HEK293 (cell line): ENCODE measurements at regions not wholly inside any gene's neighbourhood (a gene's known extent, or its start where the extent isn't known, plus 50 kb on each side); places are given as distances from the start of the nearest gene placed in this dataset.

Experiments
- CTCF ChIA-PET: fragments of 350-600 bp; formaldehyde crosslinking; extraction: SDS; loops from one replicate; lab custom pipeline; 2021; ENCODE audit warnings: antibody characterized with exemption; lab: Yijun Ruan, JAX
- POLR2A ChIA-PET: fragments of 300-600 bp; formaldehyde crosslinking; extraction: SDS; loops from one replicate; lab custom pipeline; 2020; ENCODE audit warnings: antibody characterized with exemption, inconsistent platforms; lab: Yijun Ruan, JAX
- H3K27ac ChIP-seq: fragments of 200-500 bp; sonication (Bioruptor generic); 2 replicates; pipeline ENCODE4 v1.5.1; 2014; ENCODE audit warnings: low read depth, low read length, control low read depth, inconsistent platforms; ENCODE audit errors: extremely low read depth
- H3K36me3 ChIP-seq, 2 experiments: fragments of 200-500 bp in 1 of 2; sonication (Bioruptor generic) in 1 of 2; 1 replicate in 1 of 2; 2 replicates in 1 of 2; pipeline ENCODE4 v1.5.1; 2014 to 2017; ENCODE audit warnings: inconsistent platforms in 2 of 2, low read length in 2 of 2; ENCODE audit not compliant: control insufficient read depth in 2 of 2, insufficient read depth in 1 of 2
- H3K4me1 ChIP-seq: fragments of 200-500 bp; sonication (Bioruptor generic); 2 replicates; pipeline ENCODE4 v1.5.1; 2014; ENCODE audit warnings: mild to moderate bottlenecking, low read length, inconsistent platforms; ENCODE audit not compliant: control insufficient read depth, insufficient read depth
- H3K4me3 ChIP-seq: 2 replicates; pipeline ENCODE4 v1.5.1; 2011; ENCODE audit warnings: low read depth, mild to moderate bottlenecking, control low read depth, low read length, moderate library complexity
- H3K9me3 ChIP-seq: fragments of 200-500 bp; sonication (Bioruptor generic); 2 replicates; pipeline ENCODE4 v1.5.1; 2014; ENCODE audit warnings: low read depth, low read length, inconsistent platforms; ENCODE audit not compliant: control insufficient read depth, insufficient read depth
- ATF2 ChIP-seq: fragments of 450-650 bp; formaldehyde crosslinking; IDR thresholded peaks from 2 replicates; pipeline ENCODE4 v1.5.1; 2016; ENCODE audit warnings: missing biosample characterization, missing genetic modification characterization, low read depth
- BCL11A ChIP-seq: fragments of 450-650 bp; formaldehyde crosslinking; IDR thresholded peaks from 2 replicates; pipeline ENCODE4 v1.5.1; 2016; ENCODE audit warnings: low read depth, missing biosample characterization, missing genetic modification characterization
- GLI4 ChIP-seq: fragments of 450-650 bp; formaldehyde crosslinking; IDR thresholded peaks from 2 replicates; pipeline ENCODE4 v1.5.1; 2016; ENCODE audit warnings: missing biosample characterization, missing genetic modification characterization
- GLIS1 ChIP-seq: fragments of 450-650 bp; formaldehyde crosslinking; IDR thresholded peaks from 2 replicates; pipeline ENCODE4 v1.5.1; 2016; ENCODE audit warnings: missing biosample characterization, missing genetic modification characterization
- MEIS1 ChIP-seq: sonication (generic); formaldehyde crosslinking; IDR thresholded peaks from 2 replicates; pipeline ENCODE4 v1.8.1; 2022; ENCODE audit warnings: missing genetic modification reagents, mild to moderate bottlenecking, borderline replicate concordance
- MYNN ChIP-seq: fragments of 450-650 bp; formaldehyde crosslinking; IDR thresholded peaks from 2 replicates; pipeline ENCODE4 v1.5.1; 2016; ENCODE audit warnings: missing biosample characterization, missing genetic modification characterization, borderline replicate concordance
- TSHZ1 ChIP-seq: fragments of 450-650 bp; formaldehyde crosslinking; IDR thresholded peaks from 2 replicates; pipeline ENCODE4 v1.5.1; 2016; ENCODE audit warnings: missing biosample characterization, missing genetic modification characterization, borderline replicate concordance
- ZNF114 ChIP-seq: fragments of 450-650 bp; formaldehyde crosslinking; IDR thresholded peaks from 2 replicates; pipeline ENCODE4 v1.5.0; 2017; ENCODE audit warnings: missing biosample characterization, missing genetic modification characterization
- ZNF140 ChIP-seq: fragments of 450-650 bp; formaldehyde crosslinking; IDR thresholded peaks from 2 replicates; pipeline ENCODE4 v1.5.1; 2016; ENCODE audit warnings: missing biosample characterization, missing genetic modification characterization
- ZNF155 ChIP-seq: fragments of 450-650 bp; formaldehyde crosslinking; IDR thresholded peaks from 2 replicates; pipeline ENCODE4 v1.5.1; 2016; ENCODE audit warnings: missing biosample characterization, missing genetic modification characterization
- ZNF202 ChIP-seq: fragments of 450-650 bp; formaldehyde crosslinking; IDR thresholded peaks from 2 replicates; pipeline ENCODE4 v1.5.1; 2016; ENCODE audit warnings: missing biosample characterization, missing genetic modification characterization, borderline replicate concordance
- ZNF366 ChIP-seq: fragments of 450-650 bp; formaldehyde crosslinking; conservative IDR thresholded peaks from 2 replicates; pipeline ENCODE4 v1.5.1; 2016; ENCODE audit warnings: missing biosample characterization, missing genetic modification characterization
- ZNF580 ChIP-seq: fragments of 450-650 bp; formaldehyde crosslinking; IDR thresholded peaks from 2 replicates; pipeline ENCODE4 v1.5.1; 2016; ENCODE audit warnings: missing biosample characterization, missing genetic modification characterization
- ZNF692 ChIP-seq: fragments of 450-650 bp; formaldehyde crosslinking; IDR thresholded peaks from 2 replicates; pipeline ENCODE4 v1.5.1; 2016; ENCODE audit warnings: missing biosample characterization, missing genetic modification characterization
- ZNF747 ChIP-seq: fragments of 450-650 bp; formaldehyde crosslinking; IDR thresholded peaks from 2 replicates; pipeline ENCODE4 v1.5.1; 2016; ENCODE audit warnings: missing biosample characterization, missing genetic modification characterization
- ZSCAN23 ChIP-seq: fragments of 450-650 bp; formaldehyde crosslinking; IDR thresholded peaks from 2 replicates; pipeline ENCODE4 v1.5.1; 2016; ENCODE audit warnings: missing biosample characterization, missing genetic modification characterization
- TF ChIP-seq, protein P1 (sequence below): sonication (generic); formaldehyde crosslinking; IDR thresholded peaks from 2 replicates; pipeline ENCODE4 v1.8.1; 2022; ENCODE audit warnings: mild to moderate bottlenecking, moderate library complexity, missing genetic modification reagents
- TF ChIP-seq, protein P2 (sequence below): fragments of 450-650 bp; formaldehyde crosslinking; IDR thresholded peaks from 2 replicates; pipeline ENCODE4 v1.5.1; 2017; ENCODE audit warnings: missing biosample characterization, missing genetic modification characterization
- TF ChIP-seq, protein P3 (sequence below): fragments of 450-650 bp; formaldehyde crosslinking; IDR thresholded peaks from 2 replicates; pipeline ENCODE4 v1.5.1; 2016; ENCODE audit warnings: missing biosample characterization, missing genetic modification characterization

DNA sequence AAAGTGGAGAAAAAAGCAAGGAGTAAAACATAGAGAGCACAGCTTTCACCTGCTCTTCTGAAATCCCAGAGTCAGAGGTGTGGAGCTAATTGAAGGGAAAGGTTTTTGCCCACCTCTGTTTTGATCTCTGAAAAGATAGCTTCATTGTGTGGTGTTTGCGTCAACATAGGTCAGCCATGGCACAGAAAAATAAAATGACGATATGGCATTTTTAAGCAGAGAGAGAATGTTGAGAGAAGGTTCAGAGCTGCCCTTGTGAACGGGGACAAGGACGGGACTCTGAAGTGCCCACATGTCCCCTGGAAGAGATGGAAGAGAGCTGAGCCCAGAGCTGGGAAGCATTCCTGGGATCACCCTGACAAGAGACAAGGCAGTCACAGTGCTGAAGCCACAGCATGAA lies 249.4 kb upstream of the PLSCR5 start:
- no peaks in the 10 kb centered on the region for H3K36me3 ChIP-seq
- H3K9me3 ChIP-seq: no peaks in the 10 kb centered on the region
- CTCF ChIA-PET: interaction anchor here (0.6 kb wide), 1 partner anchor 288 kb away, joined by 3 read pairs; no protein-coding TSS in a partner anchor
- POLR2A ChIA-PET: no interaction called here
- H3K4me1 ChIP-seq: no peaks in the 10 kb centered on the region
- TF ChIP-seq, protein P1, sequence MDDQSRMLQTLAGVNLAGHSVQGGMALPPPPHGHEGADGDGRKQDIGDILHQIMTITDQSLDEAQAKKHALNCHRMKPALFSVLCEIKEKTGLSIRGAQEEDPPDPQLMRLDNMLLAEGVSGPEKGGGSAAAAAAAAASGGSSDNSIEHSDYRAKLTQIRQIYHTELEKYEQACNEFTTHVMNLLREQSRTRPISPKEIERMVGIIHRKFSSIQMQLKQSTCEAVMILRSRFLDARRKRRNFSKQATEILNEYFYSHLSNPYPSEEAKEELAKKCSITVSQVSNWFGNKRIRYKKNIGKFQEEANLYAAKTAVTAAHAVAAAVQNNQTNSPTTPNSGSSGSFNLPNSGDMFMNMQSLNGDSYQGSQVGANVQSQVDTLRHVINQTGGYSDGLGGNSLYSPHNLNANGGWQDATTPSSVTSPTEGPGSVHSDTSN (CRISPR knock-in tag): no peak
- TF ChIP-seq ZSCAN23 (tag by site-specific recombination) (no peak), ZNF692 (no peak), ZNF114 (tag by site-specific recombination) (no peak), ZNF747 (tag by site-specific recombination) (no peak), ZNF366 (no peak), ZNF202 (tag by site-specific recombination) (no peak), ZNF140 (tag by site-specific recombination) (no peak), ZNF580 (no peak), ZNF155 (tag by site-specific recombination) (no peak), GLI4 (no peak), GLIS1 (no peak), TSHZ1 (no peak), MYNN (no peak), BCL11A (tag by site-specific recombination) (no peak), ATF2 (tag by site-specific recombination) (no peak), MEIS1 (CRISPR knock-in tag) (no peak)
- TF ChIP-seq, protein P2, sequence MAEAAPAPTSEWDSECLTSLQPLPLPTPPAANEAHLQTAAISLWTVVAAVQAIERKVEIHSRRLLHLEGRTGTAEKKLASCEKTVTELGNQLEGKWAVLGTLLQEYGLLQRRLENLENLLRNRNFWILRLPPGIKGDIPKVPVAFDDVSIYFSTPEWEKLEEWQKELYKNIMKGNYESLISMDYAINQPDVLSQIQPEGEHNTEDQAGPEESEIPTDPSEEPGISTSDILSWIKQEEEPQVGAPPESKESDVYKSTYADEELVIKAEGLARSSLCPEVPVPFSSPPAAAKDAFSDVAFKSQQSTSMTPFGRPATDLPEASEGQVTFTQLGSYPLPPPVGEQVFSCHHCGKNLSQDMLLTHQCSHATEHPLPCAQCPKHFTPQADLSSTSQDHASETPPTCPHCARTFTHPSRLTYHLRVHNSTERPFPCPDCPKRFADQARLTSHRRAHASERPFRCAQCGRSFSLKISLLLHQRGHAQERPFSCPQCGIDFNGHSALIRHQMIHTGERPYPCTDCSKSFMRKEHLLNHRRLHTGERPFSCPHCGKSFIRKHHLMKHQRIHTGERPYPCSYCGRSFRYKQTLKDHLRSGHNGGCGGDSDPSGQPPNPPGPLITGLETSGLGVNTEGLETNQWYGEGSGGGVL: no peak
- TF ChIP-seq, protein P3, sequence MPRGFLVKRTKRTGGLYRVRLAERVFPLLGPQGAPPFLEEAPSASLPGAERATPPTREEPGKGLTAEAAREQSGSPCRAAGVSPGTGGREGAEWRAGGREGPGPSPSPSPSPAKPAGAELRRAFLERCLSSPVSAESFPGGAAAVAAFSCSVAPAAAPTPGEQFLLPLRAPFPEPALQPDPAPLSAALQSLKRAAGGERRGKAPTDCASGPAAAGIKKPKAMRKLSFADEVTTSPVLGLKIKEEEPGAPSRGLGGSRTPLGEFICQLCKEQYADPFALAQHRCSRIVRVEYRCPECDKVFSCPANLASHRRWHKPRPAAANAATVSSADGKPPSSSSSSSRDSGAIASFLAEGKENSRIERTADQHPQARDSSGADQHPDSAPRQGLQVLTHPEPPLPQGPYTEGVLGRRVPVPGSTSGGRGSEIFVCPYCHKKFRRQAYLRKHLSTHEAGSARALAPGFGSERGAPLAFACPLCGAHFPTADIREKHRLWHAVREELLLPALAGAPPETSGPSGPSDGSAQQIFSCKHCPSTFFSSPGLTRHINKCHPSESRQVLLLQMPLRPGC (tag by site-specific recombination): no peak
- H3K4me3 ChIP-seq: no peak overlapping the region
- H3K27ac ChIP-seq: no peak overlapping the region
